ENCODE measurements at regions not wholly inside any gene's neighbourhood (a gene's known extent, or its start where the extent isn't known, plus 50 kb on each side); places are given as distances from the start of the nearest gene placed in this dataset.

DNA sequence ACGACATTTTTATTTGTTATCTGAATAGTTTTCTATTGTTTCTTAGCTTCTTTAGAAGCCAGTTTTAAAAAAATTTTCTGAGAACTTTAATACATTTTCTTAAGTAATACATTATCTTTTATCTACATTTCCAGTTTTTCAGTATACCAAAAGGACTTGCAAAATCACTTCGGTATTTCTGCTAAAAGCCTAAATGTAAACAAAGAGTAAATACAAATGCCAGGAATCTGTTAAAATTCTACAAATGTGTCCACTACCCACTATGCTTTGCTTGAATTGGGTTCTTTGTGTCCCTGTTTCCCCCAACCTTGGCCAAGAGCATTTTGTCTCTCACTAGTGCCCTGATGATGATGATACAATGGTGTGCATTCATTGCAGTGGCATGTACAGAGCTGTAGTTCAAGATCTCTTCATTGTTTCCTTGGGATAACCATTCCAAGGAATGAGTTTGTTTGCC is 611.2 kb downstream of the NR2F1-AS1 start:
- TF ChIP-seq, protein P1, sequence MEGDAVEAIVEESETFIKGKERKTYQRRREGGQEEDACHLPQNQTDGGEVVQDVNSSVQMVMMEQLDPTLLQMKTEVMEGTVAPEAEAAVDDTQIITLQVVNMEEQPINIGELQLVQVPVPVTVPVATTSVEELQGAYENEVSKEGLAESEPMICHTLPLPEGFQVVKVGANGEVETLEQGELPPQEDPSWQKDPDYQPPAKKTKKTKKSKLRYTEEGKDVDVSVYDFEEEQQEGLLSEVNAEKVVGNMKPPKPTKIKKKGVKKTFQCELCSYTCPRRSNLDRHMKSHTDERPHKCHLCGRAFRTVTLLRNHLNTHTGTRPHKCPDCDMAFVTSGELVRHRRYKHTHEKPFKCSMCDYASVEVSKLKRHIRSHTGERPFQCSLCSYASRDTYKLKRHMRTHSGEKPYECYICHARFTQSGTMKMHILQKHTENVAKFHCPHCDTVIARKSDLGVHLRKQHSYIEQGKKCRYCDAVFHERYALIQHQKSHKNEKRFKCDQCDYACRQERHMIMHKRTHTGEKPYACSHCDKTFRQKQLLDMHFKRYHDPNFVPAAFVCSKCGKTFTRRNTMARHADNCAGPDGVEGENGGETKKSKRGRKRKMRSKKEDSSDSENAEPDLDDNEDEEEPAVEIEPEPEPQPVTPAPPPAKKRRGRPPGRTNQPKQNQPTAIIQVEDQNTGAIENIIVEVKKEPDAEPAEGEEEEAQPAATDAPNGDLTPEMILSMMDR (IDR thresholded peaks at IDR 0.05; ENCODE audit: low read depth, low read length): no peak
- TF ChIP-seq EZH2phosphoT487 (IDR thresholded peaks at IDR 0.05; ENCODE audit: low read depth): no peak
- no peaks in the 10 kb centered on the region for H3K79me2 ChIP-seq (ENCODE audit: low read length)
- no peak overlapping the region for H3K27ac ChIP-seq (ENCODE audit: low read length)
- no peak overlapping the region for H2AFZ ChIP-seq (ENCODE audit: low read depth, low read length)
- H3K4me1 ChIP-seq (ENCODE audit: low read length): no peaks in the 10 kb centered on the region
- H3K9me3 ChIP-seq (ENCODE audit: insufficient read depth, low read length): no peaks in the 10 kb centered on the region
- no peaks in the 10 kb centered on the region for H4K20me1 ChIP-seq (ENCODE audit: insufficient read depth, low read length)
- H3K36me3 ChIP-seq (replicated peaks; ENCODE audit: low read depth, low read length): no peaks in the 10 kb centered on the region
- H3K4me2 ChIP-seq (ENCODE audit: low read length): no peak overlapping the region
- no peaks in the 10 kb centered on the region for H3K27me3 ChIP-seq (ENCODE audit: low read depth, low read length)
- H3K4me3 ChIP-seq (ENCODE audit: low read length): no peak overlapping the region
- H3K9ac ChIP-seq (ENCODE audit: low read length): no peak overlapping the region

DNA sequence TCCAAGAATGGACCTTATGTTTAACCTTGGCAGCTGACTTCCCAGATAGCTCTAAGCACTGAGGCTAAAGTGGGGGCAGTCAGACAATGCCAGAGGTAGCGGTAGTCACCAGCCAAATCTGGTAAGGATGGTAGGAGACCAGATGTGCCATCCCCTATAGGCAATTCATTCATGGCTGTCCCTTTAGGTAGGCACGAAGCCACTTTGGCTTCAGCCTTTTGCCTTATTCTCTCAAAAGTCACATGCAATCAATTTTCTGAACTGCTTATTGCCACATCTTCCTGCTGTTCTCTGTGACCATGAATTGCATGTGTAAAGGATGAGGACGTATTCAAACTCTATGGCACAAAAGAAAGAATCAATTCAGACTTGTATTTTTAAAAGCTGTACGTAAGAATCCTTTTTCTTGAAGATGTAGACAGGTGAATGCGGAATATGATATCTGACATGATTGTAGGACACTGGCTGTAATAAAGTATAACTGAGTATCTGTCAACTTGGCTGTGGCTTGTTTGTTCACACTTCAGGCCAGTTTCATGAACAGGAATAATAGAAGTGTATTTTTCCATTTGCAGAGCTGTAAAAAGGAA is 611.7 kb downstream of the NR2F1-AS1 start:
- Histone ChIP-seq H3K4me2 (ENCODE audit: low read length) (no peak overlapping the region), H3K4me1 (ENCODE audit: low read length) (no peaks in the 10 kb centered on the region), H2AFZ (ENCODE audit: low read depth, low read length) (no peak overlapping the region), H3K27ac (ENCODE audit: low read length) (no peak overlapping the region), H3K4me3 (ENCODE audit: low read length) (no peak overlapping the region), H3K36me3 (replicated peaks; ENCODE audit: low read depth, low read length) (no peaks in the 10 kb centered on the region), H3K27me3 (ENCODE audit: low read depth, low read length) (no peaks in the 10 kb centered on the region), H4K20me1 (ENCODE audit: insufficient read depth, low read length) (no peaks in the 10 kb centered on the region), H3K79me2 (ENCODE audit: low read length) (no peaks in the 10 kb centered on the region), H3K9ac (ENCODE audit: low read length) (no peak overlapping the region), H3K9me3 (ENCODE audit: insufficient read depth, low read length) (no peaks in the 10 kb centered on the region)
- TF ChIP-seq, protein P1 (IDR thresholded peaks at IDR 0.05; ENCODE audit: low read depth, low read length): no peak
- no peak for TF ChIP-seq EZH2phosphoT487 (IDR thresholded peaks at IDR 0.05; ENCODE audit: low read depth)

DNA sequence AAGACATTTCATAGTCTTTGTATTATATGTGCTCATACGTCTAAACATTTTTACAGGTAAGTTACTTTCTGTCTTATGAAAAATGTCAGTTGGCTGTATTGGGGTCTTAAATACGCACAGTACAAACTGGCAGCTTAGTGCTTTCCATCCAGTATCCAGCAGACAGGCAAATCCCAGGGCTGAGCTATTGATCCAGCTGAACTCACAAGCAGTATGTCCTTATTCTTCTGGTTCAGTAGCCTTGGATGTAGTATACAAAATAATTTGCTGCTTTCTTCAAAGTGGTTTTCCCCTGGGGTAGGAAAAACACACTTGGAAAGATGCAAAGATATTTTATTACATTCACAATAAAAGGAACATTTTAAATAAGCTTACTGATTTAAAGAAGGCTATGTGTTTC is 617.2 kb downstream of the NR2F1-AS1 start:
- Histone ChIP-seq H3K9me3 (ENCODE audit: insufficient read depth, low read length) (no peaks in the 10 kb centered on the region), H3K79me2 (ENCODE audit: low read length) (no peaks in the 10 kb centered on the region), H3K27ac (ENCODE audit: low read length) (no peak overlapping the region), H3K4me2 (ENCODE audit: low read length) (no peak overlapping the region), H4K20me1 (ENCODE audit: insufficient read depth, low read length) (no peaks in the 10 kb centered on the region), H3K27me3 (ENCODE audit: low read depth, low read length) (no peaks in the 10 kb centered on the region), H3K9ac (ENCODE audit: low read length) (no peak overlapping the region), H3K36me3 (replicated peaks; ENCODE audit: low read depth, low read length) (no peaks in the 10 kb centered on the region), H2AFZ (ENCODE audit: low read depth, low read length) (no peak overlapping the region), H3K4me1 (ENCODE audit: low read length) (no peaks in the 10 kb centered on the region), H3K4me3 (ENCODE audit: low read length) (no peak overlapping the region)
- TF ChIP-seq, protein P1 (IDR thresholded peaks at IDR 0.05; ENCODE audit: low read depth, low read length): no peak
- TF ChIP-seq EZH2phosphoT487 (IDR thresholded peaks at IDR 0.05; ENCODE audit: low read depth): no peak

DNA sequence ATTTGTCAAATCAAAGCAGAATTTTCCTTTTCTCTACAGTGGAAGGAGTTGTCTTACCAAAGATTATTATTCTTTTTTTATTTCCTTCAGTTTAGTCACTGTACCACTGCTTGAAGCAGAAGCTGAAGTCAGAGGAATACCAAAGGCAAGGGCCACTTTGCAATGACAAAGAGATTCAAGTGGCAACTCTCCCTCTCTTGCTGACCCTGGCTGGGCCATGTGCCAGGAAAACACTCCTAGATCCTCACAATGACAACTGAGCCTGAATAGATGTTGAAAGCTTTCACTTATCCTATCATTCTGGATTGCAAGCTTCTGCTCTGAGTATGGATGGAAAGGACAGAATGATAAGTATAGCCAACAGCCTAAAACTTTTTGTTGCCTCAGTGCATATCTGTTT is 618.3 kb downstream of the NR2F1-AS1 start:
- Histone ChIP-seq H3K79me2 (ENCODE audit: low read length) (no peaks in the 10 kb centered on the region), H3K27me3 (ENCODE audit: low read depth, low read length) (no peaks in the 10 kb centered on the region), H2AFZ (ENCODE audit: low read depth, low read length) (no peak overlapping the region), H3K27ac (ENCODE audit: low read length) (no peak overlapping the region), H3K36me3 (replicated peaks; ENCODE audit: low read depth, low read length) (no peaks in the 10 kb centered on the region), H3K4me3 (ENCODE audit: low read length) (no peak overlapping the region), H3K4me2 (ENCODE audit: low read length) (no peak overlapping the region), H4K20me1 (ENCODE audit: insufficient read depth, low read length) (no peaks in the 10 kb centered on the region), H3K4me1 (ENCODE audit: low read length) (no peaks in the 10 kb centered on the region), H3K9me3 (ENCODE audit: insufficient read depth, low read length) (no peaks in the 10 kb centered on the region), H3K9ac (ENCODE audit: low read length) (no peak overlapping the region)
- no peak for TF ChIP-seq EZH2phosphoT487 (IDR thresholded peaks at IDR 0.05; ENCODE audit: low read depth)
- TF ChIP-seq, protein P1 (IDR thresholded peaks at IDR 0.05; ENCODE audit: low read depth, low read length): no peak

All from OCI-LY3 (cell line).